PFSK-1 (cell line): ENCODE measurements at regions not wholly inside any gene's neighbourhood (a gene's known extent, or its start where the extent isn't known, plus 50 kb on each side); places are given as distances from the start of the nearest gene placed in this dataset.

Experiments
- FOXP2 ChIP-seq: optimal IDR thresholded peaks from 2 replicates; pipeline ENCODE3; 2011; ENCODE audit warnings: borderline replicate concordance, control low read depth, inconsistent platforms; ENCODE audit not compliant: insufficient read depth; ENCODE audit errors: extremely low read length, extremely low read depth
- POLR2AphosphoS5 ChIP-seq: IDR thresholded peaks from 2 replicates; pipeline ENCODE4 v1.6.1; 2012; ENCODE audit warnings: low read depth, mild to moderate bottlenecking, control low read depth, low read length, moderate library complexity
- SIN3A ChIP-seq: IDR thresholded peaks from 2 replicates; pipeline ENCODE4 v1.6.1; 2012; ENCODE audit warnings: mild to moderate bottlenecking, low read length, moderate library complexity, borderline replicate concordance; ENCODE audit not compliant: insufficient read depth
- TAF1 ChIP-seq: IDR thresholded peaks from 2 replicates; pipeline ENCODE4 v1.6.1; 2012; ENCODE audit warnings: low read length, control low read depth, borderline replicate concordance; ENCODE audit not compliant: insufficient read depth
- TF ChIP-seq, protein P1 (sequence below), 2 experiments: IDR thresholded peaks; 2 replicates each; pipeline versions ENCODE4 v1.6.1 to v1.8.0; 2011 to 2012; ENCODE audit warnings: low read depth in 2 of 2, low read length in 2 of 2, control low read depth in 1 of 2, inconsistent platforms in 1 of 2, mild to moderate bottlenecking in 1 of 2, moderate library complexity in 1 of 2; ENCODE audit not compliant: insufficient read depth in 1 of 2

DNA sequence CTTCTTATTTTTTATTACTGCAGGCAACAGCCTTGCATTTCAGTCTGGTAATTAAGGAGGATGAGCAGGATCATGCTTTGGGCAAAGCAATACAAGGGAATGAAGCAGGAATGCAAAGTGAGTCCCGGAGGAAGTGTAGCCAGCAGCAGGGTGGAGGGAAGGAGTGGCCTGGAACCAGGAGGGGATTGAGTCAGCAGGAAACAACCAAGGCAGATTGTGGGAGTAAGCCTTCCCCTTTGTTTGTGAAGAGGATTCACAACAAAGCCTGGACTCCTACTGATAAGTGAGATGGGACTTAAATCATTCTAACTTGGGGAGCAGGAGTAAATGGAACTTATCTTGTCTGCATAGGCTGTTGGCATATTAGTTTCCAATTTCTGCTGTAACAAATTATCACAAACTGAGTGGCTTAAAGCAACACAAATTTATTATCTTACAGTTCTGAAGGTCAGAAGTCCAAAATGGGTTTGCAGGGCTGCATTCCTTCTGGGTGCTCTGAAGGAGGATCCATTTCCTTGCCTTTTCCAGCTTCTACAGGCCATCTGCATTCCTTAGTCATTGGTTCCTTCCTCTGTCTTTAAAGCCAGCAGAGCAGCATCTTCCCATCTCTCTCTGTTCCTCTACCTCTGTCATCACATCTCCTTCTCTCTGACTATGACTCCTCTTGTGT, 93.2 kb upstream of the AP1S2 start:
- TF ChIP-seq FOXP2 (no peak), POLR2AphosphoS5 (no peak), TAF1 (no peak), SIN3A (no peak)
- TF ChIP-seq, protein P1, sequence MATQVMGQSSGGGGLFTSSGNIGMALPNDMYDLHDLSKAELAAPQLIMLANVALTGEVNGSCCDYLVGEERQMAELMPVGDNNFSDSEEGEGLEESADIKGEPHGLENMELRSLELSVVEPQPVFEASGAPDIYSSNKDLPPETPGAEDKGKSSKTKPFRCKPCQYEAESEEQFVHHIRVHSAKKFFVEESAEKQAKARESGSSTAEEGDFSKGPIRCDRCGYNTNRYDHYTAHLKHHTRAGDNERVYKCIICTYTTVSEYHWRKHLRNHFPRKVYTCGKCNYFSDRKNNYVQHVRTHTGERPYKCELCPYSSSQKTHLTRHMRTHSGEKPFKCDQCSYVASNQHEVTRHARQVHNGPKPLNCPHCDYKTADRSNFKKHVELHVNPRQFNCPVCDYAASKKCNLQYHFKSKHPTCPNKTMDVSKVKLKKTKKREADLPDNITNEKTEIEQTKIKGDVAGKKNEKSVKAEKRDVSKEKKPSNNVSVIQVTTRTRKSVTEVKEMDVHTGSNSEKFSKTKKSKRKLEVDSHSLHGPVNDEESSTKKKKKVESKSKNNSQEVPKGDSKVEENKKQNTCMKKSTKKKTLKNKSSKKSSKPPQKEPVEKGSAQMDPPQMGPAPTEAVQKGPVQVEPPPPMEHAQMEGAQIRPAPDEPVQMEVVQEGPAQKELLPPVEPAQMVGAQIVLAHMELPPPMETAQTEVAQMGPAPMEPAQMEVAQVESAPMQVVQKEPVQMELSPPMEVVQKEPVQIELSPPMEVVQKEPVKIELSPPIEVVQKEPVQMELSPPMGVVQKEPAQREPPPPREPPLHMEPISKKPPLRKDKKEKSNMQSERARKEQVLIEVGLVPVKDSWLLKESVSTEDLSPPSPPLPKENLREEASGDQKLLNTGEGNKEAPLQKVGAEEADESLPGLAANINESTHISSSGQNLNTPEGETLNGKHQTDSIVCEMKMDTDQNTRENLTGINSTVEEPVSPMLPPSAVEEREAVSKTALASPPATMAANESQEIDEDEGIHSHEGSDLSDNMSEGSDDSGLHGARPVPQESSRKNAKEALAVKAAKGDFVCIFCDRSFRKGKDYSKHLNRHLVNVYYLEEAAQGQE (IDR thresholded peaks at IDR 0.05; ENCODE audit: insufficient read depth in 1 of 2, low read depth in 2 of 2, low read length in 2 of 2), result no peak

DNA sequence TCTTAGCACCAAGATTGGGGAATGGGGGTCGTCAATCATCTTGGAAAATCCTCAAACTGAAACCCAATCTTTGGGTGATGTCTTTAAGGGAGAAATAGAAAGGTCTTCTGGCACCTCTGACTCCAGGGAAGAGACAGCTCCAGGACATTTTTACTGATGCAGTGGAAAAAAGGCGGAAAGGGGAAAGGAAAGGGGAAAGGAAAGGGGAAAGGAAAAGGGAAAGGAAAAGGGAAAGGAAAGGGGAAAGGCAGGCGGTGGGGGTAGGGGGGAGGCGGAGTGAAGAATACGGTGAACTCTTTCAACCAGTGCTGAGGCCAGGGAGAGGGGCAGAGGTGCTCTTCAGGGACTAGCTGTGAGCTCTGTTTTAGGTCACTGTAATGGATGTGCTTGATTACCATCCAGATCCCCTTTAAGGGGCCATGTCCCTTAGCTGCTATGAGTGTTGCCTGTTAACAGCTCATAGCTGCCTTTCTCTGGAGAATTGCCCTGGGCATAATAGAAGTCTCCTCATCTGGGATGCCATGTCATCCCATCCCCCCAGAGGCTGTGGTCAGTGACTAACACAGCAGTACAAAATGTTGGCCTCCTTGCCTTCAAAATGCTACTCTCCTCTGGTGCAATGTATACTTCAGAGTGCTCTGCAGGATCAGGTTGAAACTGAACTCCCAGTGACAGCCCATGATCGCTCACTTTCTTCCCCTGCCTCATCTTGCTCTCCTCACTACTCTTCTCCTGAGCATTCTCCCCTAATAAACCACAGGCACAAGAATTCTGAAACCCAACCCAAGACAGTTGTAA, 92.4 kb upstream of the AP1S2 start:
- no peak for TF ChIP-seq SIN3A
- TF ChIP-seq, protein P1 (IDR thresholded peaks at IDR 0.05; ENCODE audit: insufficient read depth in 1 of 2, low read depth in 2 of 2, low read length in 2 of 2), result no peak
- no peak for TF ChIP-seq POLR2AphosphoS5
- TF ChIP-seq TAF1, result no peak
- TF ChIP-seq FOXP2, result no peak

DNA sequence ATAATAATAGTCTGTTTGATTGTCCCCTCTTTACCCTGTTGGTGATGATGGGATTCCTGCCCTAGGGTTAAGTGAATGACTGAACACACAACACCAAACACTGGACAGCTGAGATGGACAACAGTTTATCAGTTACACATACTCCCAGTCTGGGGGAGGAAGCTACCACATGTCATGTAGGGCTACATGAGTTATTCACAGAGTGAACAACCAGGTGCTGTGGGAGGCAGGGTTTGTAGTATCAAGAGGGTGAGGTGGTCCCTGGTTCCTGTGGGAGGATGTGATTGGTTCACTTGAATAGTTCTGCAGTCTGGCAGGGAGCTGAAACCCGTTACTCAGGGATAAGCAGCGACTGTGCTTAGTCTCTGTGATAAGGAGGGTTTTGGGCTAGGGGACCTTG, 88.8 kb upstream of the AP1S2 start:
- no peak for TF ChIP-seq TAF1
- TF ChIP-seq SIN3A, result no peak
- no peak for TF ChIP-seq FOXP2
- TF ChIP-seq, protein P1 (IDR thresholded peaks at IDR 0.05; ENCODE audit: insufficient read depth in 1 of 2, low read depth in 2 of 2, low read length in 2 of 2), result no peak
- no peak for TF ChIP-seq POLR2AphosphoS5

DNA sequence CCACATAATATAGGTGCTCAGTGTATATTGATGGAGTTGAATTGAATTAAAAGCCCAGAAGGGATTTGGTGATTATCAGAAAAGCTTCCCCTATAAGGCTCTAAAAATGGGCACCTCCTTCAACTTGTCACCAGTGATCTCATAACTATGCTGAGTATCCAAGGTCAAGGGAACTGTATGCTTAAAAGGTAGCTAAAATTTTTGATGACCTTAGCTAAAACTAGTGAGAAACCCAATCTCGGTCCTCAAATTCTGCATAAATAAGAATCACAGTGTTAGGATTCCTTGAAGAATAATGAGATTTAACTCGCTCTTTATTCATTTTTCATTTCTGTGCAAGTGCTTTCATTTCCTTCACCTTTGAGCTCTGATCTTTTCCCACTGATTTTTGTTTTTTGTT, 87.7 kb upstream of the AP1S2 start:
- TF ChIP-seq, protein P1 (IDR thresholded peaks at IDR 0.05; ENCODE audit: insufficient read depth in 1 of 2, low read depth in 2 of 2, low read length in 2 of 2), result no peak
- no peak for TF ChIP-seq FOXP2
- no peak for TF ChIP-seq TAF1
- no peak for TF ChIP-seq POLR2AphosphoS5
- TF ChIP-seq SIN3A, result no peak
